NB4 (cell line): ENCODE measurements at regions not wholly inside any gene's neighbourhood (a gene's known extent, or its start where the extent isn't known, plus 50 kb on each side); places are given as distances from the start of the nearest gene placed in this dataset.

Experiments
- DNase-seq: peaks from one replicate; pipeline ENCODE4 v3.0.0; 2010; ENCODE audit warnings: low read depth
- H3K4me3 ChIP-seq: one replicate; pipeline ENCODE4 v1.5.1; 2011; ENCODE audit warnings: mild to moderate bottlenecking, low read depth, low read length, moderate library complexity
- MYC ChIP-seq: IDR thresholded peaks from 2 replicates; pipeline ENCODE4 v1.6.1; 2011; ENCODE audit warnings: low read depth, low read length
- POLR2A ChIP-seq: IDR thresholded peaks from 2 replicates; pipeline ENCODE4 v1.6.1; 2011; ENCODE audit warnings: mild to moderate bottlenecking; ENCODE audit not compliant: insufficient read length; ENCODE audit errors: extremely low read depth
- TF ChIP-seq, protein P1 (sequence below): IDR thresholded peaks from one replicate; pipeline ENCODE4 v1.5.1; 2012; ENCODE audit warnings: low read depth, low read length
- TF ChIP-seq, protein P2 (sequence below): IDR thresholded peaks from 2 replicates; pipeline ENCODE4 v1.6.1; 2011; ENCODE audit warnings: low read depth, low read length

DNA sequence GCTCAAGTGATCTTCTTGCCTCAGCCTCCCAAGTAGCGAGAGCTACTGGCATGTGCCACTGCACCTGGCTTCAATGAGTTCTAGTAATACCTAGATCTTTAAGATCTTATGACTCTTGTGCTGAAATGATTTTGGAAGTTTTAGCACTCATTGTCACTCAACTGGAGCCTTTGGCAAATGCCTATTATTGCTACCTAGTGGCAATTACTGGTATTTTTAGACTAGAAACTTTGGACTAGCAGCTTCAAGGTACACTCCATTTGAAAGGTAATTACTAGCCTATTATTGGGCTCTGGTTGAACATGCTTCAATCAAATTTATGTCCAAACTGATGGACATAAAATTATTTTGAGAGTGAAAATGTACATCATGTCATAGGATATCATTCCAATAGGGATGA is 80.7 kb upstream of the MUCL1 start:
- no peak overlapping the region for H3K4me3 ChIP-seq
- no peak for DNase-seq
- TF ChIP-seq MYC (no peak), POLR2A (no peak)
- TF ChIP-seq, protein P1, sequence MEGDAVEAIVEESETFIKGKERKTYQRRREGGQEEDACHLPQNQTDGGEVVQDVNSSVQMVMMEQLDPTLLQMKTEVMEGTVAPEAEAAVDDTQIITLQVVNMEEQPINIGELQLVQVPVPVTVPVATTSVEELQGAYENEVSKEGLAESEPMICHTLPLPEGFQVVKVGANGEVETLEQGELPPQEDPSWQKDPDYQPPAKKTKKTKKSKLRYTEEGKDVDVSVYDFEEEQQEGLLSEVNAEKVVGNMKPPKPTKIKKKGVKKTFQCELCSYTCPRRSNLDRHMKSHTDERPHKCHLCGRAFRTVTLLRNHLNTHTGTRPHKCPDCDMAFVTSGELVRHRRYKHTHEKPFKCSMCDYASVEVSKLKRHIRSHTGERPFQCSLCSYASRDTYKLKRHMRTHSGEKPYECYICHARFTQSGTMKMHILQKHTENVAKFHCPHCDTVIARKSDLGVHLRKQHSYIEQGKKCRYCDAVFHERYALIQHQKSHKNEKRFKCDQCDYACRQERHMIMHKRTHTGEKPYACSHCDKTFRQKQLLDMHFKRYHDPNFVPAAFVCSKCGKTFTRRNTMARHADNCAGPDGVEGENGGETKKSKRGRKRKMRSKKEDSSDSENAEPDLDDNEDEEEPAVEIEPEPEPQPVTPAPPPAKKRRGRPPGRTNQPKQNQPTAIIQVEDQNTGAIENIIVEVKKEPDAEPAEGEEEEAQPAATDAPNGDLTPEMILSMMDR = no peak
- TF ChIP-seq, protein P2, sequence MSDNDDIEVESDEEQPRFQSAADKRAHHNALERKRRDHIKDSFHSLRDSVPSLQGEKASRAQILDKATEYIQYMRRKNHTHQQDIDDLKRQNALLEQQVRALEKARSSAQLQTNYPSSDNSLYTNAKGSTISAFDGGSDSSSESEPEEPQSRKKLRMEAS = no peak

DNA sequence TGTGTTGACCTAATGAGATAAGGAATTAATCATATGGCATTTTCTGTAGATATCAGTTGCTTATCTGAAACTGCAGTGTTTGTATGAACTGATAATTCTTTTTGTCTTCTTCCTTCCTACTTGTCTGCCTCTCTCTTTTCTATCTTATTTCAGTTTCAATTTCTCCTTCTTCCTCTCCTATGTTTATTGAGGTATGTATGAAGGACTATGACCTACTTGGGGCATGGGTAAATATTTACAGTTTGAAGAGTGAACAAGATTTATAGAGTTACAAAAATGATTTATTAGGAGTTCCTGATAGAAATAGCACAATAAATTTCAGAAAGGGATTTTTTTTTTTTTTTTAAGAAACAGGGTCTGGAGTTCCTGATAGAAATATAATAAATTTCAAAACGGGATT is 88.7 kb upstream of the MUCL1 start:
- no peak for TF ChIP-seq POLR2A
- TF ChIP-seq, protein P1 = no peak
- TF ChIP-seq, protein P2 = no peak
- TF ChIP-seq MYC = no peak
- DNase-seq = no peak
- no peak overlapping the region for H3K4me3 ChIP-seq

DNA sequence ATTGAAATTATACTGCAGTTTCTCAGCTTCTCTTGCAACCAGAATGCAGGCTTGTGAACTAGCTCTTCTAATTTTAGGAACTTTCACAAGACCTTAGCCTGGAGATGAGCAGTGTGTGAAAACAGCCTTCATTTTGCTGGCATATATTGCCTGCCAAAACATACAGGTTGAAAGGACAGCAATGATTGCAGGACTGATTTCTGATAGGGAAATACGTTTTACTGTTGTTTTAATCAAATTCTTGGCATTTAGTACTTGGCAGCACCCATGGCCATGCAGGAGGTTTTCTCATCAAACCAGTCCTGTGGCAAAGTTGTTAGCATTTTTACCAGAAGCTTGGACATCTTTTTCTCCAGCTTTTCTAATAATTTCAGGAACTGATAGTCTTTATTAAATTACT is 91.9 kb upstream of the MUCL1 start:
- no peak for TF ChIP-seq MYC
- no peak for TF ChIP-seq POLR2A
- TF ChIP-seq, protein P1 = no peak
- TF ChIP-seq, protein P2 = no peak
- no peak overlapping the region for H3K4me3 ChIP-seq
- no peak for DNase-seq

DNA sequence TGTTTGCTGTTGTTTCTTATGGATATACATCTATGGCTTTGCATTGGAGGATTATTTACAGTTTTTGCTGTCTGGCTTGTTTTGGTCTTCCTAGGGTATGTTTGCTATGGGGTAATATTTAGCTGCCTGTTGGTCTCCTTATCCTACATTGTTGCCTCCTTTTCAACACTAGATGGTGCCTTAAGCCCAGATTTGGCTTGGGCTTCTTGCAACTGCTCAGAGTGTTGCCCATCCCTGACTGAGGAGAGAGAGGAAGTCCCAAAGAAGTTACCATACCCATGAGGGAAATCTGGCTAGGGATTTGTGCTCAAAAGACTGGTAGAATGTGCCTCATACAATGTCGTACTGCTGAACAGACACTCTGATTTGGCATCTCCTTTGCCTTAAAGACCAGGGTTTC is 94.6 kb upstream of the MUCL1 start:
- H3K4me3 ChIP-seq = no peak overlapping the region
- peak; percentile 71 for DNase-seq
- TF ChIP-seq, protein P1 = peak; percentile 73
- TF ChIP-seq MYC (no peak), POLR2A (no peak)
- TF ChIP-seq, protein P2 = no peak

DNA sequence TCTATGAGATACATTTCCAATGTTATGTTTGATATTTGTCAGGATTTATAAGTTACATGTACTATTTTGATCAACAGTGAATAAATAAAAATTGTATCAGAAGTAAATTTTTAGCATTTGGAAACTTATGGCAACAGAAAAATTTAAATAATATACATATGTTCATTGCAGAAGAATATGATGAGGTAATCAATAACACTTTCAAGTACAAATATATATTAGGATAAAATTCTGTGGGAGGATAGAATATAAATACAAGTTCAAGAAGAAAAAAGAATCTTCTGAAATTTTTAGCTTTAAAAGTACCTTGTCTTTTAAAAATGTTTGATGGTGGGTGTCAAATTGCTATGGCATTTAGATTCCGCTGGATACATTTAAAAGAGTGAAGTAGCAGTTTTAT is 102.8 kb upstream of the MUCL1 start:
- TF ChIP-seq POLR2A = no peak
- TF ChIP-seq, protein P2 = no peak
- TF ChIP-seq MYC = no peak
- TF ChIP-seq, protein P1 = no peak
- no peak for DNase-seq
- no peak overlapping the region for H3K4me3 ChIP-seq

DNA sequence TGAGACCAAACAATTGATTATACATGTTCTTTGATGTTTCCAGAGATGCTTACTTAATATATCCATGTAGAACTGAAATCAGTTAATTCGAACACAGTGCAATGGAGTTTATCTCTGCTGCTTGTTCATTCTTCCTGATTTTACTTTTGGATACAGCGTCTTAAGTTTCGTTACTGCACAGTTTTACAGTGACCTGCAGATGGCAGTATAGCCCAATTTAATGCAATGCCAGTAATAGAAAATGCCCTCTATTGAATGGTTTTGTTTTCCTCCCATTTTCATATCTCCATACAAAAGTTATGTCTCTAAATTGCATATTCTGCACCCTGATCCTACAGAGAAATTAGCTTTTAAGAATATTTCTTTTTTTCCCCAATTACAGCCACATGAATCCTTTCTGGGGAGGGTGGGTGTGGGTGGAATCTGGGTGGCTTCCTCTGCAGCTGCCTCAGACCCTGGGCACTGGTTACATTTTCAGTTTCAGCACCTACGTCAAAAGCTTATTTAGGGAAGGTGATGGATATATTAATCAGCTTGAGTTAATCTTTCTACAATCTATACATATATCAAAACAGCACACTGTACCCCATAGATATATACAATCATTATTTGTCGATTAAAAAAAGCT is 101.1 kb upstream of the DCD start:
- DNase-seq = peak; percentile 69
- H3K4me3 ChIP-seq = no peak overlapping the region
- no peak for TF ChIP-seq MYC
- TF ChIP-seq, protein P2 = no peak
- TF ChIP-seq, protein P1 = peak; percentile 88
